Endothelial cell of umbilical vein (primary cell): ENCODE measurements at regions not wholly inside any gene's neighbourhood (a gene's known extent, or its start where the extent isn't known, plus 50 kb on each side); places are given as distances from the start of the nearest gene placed in this dataset.

Source experiments
- BruUV-seq: library from RNA; stranded (reverse); fragments of 400-500 nt; replicated peaks from 2 replicates; lab custom pipeline; 2021; lab: Mats Ljungman, UMichigan
- CTCF ChIA-PET: fragments of 300-600, 350-600 bp; sonication (Branson Sonifier 250); formaldehyde crosslinking; loops from one replicate; lab custom pipeline; 2021; ENCODE audit warnings: antibody characterized with exemption, inconsistent platforms; lab: Charles Lee
- POLR2A ChIA-PET: fragments of 300-600, 350-600 bp; sonication (Branson Sonifier 250); formaldehyde crosslinking; loops from one replicate; lab custom pipeline; 2021; ENCODE audit warnings: antibody characterized with exemption, inconsistent platforms; lab: Charles Lee
- DNase-seq: peaks from one replicate; pipeline ENCODE4 v3.0.0-alpha.2; 2011; ENCODE audit warnings: low read depth, low spot score
- FAIRE-seq: peaks from 2 replicates; lab custom pipeline; 2011; peaks lifted over from hg19 to GRCh38; lab: Jason Lieb, UNC
- H2AFZ ChIP-seq: 2 replicates; pipeline ENCODE4 v1.6.0; 2012; ENCODE audit warnings: low read depth, low read length, control low read depth, inconsistent platforms
- H3K27ac ChIP-seq: 2 replicates; pipeline ENCODE4 v1.5.1; 2011; ENCODE audit warnings: low read depth, mild to moderate bottlenecking, control low read depth, low read length, moderate library complexity; ENCODE audit not compliant: insufficient read depth
- H3K27me3 ChIP-seq, 2 experiments: 2 replicates each; pipeline versions ENCODE4 v1.6.0 to v1.6.1; 2011; ENCODE audit warnings: low read length in 2 of 2, mixed read lengths in 1 of 2; ENCODE audit not compliant: control insufficient read depth in 2 of 2, insufficient read depth in 2 of 2
- H3K36me3 ChIP-seq, 2 experiments: 2 replicates in 1 of 2; 3 replicates in 1 of 2; pipeline ENCODE4 v1.5.1; 2011; ENCODE audit warnings: low read length in 2 of 2, mild to moderate bottlenecking in 1 of 2, moderate library complexity in 1 of 2; ENCODE audit not compliant: control insufficient read depth in 2 of 2, insufficient read depth in 2 of 2; ENCODE audit errors: extremely low read depth in 1 of 2
- H3K4me1 ChIP-seq: 3 replicates; pipeline ENCODE4 v1.5.1; 2011; ENCODE audit warnings: mild to moderate bottlenecking, low read length; ENCODE audit not compliant: control insufficient read depth, insufficient read depth; ENCODE audit errors: extremely low read depth
- H3K4me2 ChIP-seq: 2 replicates; pipeline ENCODE4 v1.6.1; 2011; ENCODE audit warnings: low read length, control low read depth, mixed read lengths; ENCODE audit not compliant: insufficient read depth
- H3K4me3 ChIP-seq, 3 experiments: fragments of 200-600 bp in 1 of 3; sonication (generic), shearing (Covaris generic) in 1 of 3; replicated peaks in 1 of 3; 2 replicates each; pipeline ENCODE4 v1.5.1; 2011 to 2016; ENCODE audit warnings: control low read depth in 3 of 3, low read length in 3 of 3, mild to moderate bottlenecking in 2 of 3, inconsistent platforms in 1 of 3, low read depth in 1 of 3, moderate library complexity in 1 of 3; ENCODE audit not compliant: insufficient read depth in 1 of 3
- H3K79me2 ChIP-seq: 2 replicates; pipeline ENCODE4 v1.6.0; 2012; ENCODE audit warnings: low read length, inconsistent platforms; ENCODE audit not compliant: control insufficient read depth, insufficient read depth
- H3K9ac ChIP-seq: replicated peaks from 2 replicates; pipeline ENCODE3; 2011; ENCODE audit warnings: low read length, control low read depth; ENCODE audit not compliant: insufficient read depth; ENCODE audit errors: extremely low read depth
- H3K9me1 ChIP-seq: replicated peaks from 3 replicates; pipeline ENCODE4 v1.6.0; 2011; ENCODE audit warnings: mild to moderate bottlenecking, low read length; ENCODE audit not compliant: control insufficient read depth, insufficient read depth; ENCODE audit errors: extremely low read depth
- H3K9me3 ChIP-seq: replicated peaks from 2 replicates; pipeline ENCODE4 v1.5.1; 2012; ENCODE audit warnings: low read length, inconsistent platforms; ENCODE audit not compliant: control insufficient read depth, insufficient read depth
- H4K20me1 ChIP-seq: replicated peaks from 2 replicates; pipeline ENCODE3; 2011; ENCODE audit warnings: mild to moderate bottlenecking, low read length; ENCODE audit not compliant: control insufficient read depth, insufficient read depth; ENCODE audit errors: extremely low read depth
- CTCF ChIP-seq, 2 donors: IDR thresholded peaks; 1 replicate in 1 of 2; 2 replicates in 1 of 2; pipeline ENCODE4 v1.5.1; 2011; ENCODE audit warnings: low read length in 2 of 2, mild to moderate bottlenecking in 2 of 2, moderate library complexity in 2 of 2, control low read depth in 1 of 2, inconsistent platforms in 1 of 2, low read depth in 1 of 2; ENCODE audit not compliant: insufficient read depth in 1 of 2; ENCODE audit errors: extremely low read depth in 1 of 2
- EZH2 ChIP-seq: IDR thresholded peaks from 2 replicates; pipeline ENCODE4 v1.6.1; 2012; ENCODE audit warnings: borderline replicate concordance, low read depth, mild to moderate bottlenecking, moderate library complexity, low read length, inconsistent platforms; ENCODE audit not compliant: severe bottlenecking
- FOS ChIP-seq: IDR thresholded peaks from 2 replicates; pipeline ENCODE4 v1.6.1; 2011; ENCODE audit warnings: mild to moderate bottlenecking, low read length, moderate library complexity, borderline replicate concordance; ENCODE audit not compliant: insufficient read depth
- GATA2 ChIP-seq: IDR thresholded peaks from 2 replicates; pipeline ENCODE4 v1.7.0; 2011; ENCODE audit warnings: low read depth, mild to moderate bottlenecking, moderate library complexity, mixed read lengths, low read length; ENCODE audit not compliant: insufficient read length, insufficient read depth
- JUN ChIP-seq: IDR thresholded peaks from 2 replicates; pipeline ENCODE4 v1.6.1; 2011; ENCODE audit warnings: borderline replicate concordance, low read depth; ENCODE audit not compliant: insufficient read length, insufficient read depth
- MAX ChIP-seq: IDR thresholded peaks from 2 replicates; pipeline ENCODE4 v1.6.1; 2011; ENCODE audit not compliant: insufficient read depth, insufficient read length
- MYC ChIP-seq: IDR thresholded peaks from one replicate; pipeline ENCODE4 v1.6.1; 2011; ENCODE audit warnings: mild to moderate bottlenecking, low read depth, low read length
- POLR2A ChIP-seq: IDR thresholded peaks from 2 replicates; pipeline ENCODE4 v1.6.1; 2012; ENCODE audit warnings: low read depth, mild to moderate bottlenecking, control low read depth, low read length
- POLR2AphosphoS5 ChIP-seq: IDR thresholded peaks from 2 replicates; pipeline ENCODE4 v1.6.1; 2012; ENCODE audit warnings: low read depth, mild to moderate bottlenecking, control low read depth, low read length, moderate library complexity; ENCODE audit not compliant: insufficient read depth
- dilution Hi-C: fragments of 300-500 bp; cut with MboI; formaldehyde crosslinking; loops from one replicate; pipeline ENCODE4 v1.15.0; 2019; ENCODE audit warnings: low sequenced_read_pairs; ENCODE audit not compliant: extremely low pct_ligation_motif_present
- intact Hi-C: fragments of 100-400 bp; cut with micrococcal nuclease; formaldehyde crosslinking; loops from one replicate; pipeline ENCODE4 v1.10.0; 2022

GRCh38 chr17:68676856-68677255 lies 75.7 kb upstream of the FAM20A start:
- Histone ChIP-seq H4K20me1 (no peaks in the 10 kb centered on the region), H3K9ac (no peak overlapping the region), H3K4me2 (no peak overlapping the region), H3K4me3 (no peak overlapping the region), H3K9me1 (no peaks in the 10 kb centered on the region), H3K9me3 (no peaks in the 10 kb centered on the region), H3K27me3 (peaks cover 0 to 4% of the 10 kb centered on the region in 2 experiments), H3K27ac (no peak overlapping the region), H3K36me3 (no peaks in the 10 kb centered on the region), H3K4me1 (no peaks in the 10 kb centered on the region), H2AFZ (no peak overlapping the region), H3K79me2 (no peaks in the 10 kb centered on the region)
- ChIA-PET CTCF (no interaction called here), POLR2A (no interaction called here)
- intact Hi-C loops = no loop called here
- TF ChIP-seq FOS (no peak), POLR2A (no peak)
- DNase-seq (no peak), FAIRE-seq (no peak)
- no TSS peak for BruUV-seq
- dilution Hi-C loops = no loop called here

- Histone ChIP-seq H2AFZ (no peak overlapping the region), H3K4me3 (no peak overlapping the region), H3K9me3 (no peaks in the 10 kb centered on the region), H3K4me2 (no peak overlapping the region), H3K36me3 (no peaks in the 10 kb centered on the region), H3K27me3 (peaks cover 0 to 4% of the 10 kb centered on the region in 2 experiments), H3K27ac (no peak overlapping the region), H4K20me1 (no peaks in the 10 kb centered on the region), H3K4me1 (no peaks in the 10 kb centered on the region), H3K79me2 (no peaks in the 10 kb centered on the region), H3K9me1 (no peaks in the 10 kb centered on the region), H3K9ac (no peak overlapping the region)
- TF ChIP-seq JUN (no peak), EZH2 (no peak), CTCF (IDR thresholded peaks at IDR 0.05; ENCODE audit: extremely low read depth in 1 of 2, insufficient read depth in 1 of 2, low read depth in 1 of 2, low read length in 2 of 2) (no peak), FOS (no peak), GATA2 (no peak), MYC (no peak), MAX (no peak), POLR2A (no peak), POLR2AphosphoS5 (no peak)
- POLR2A ChIA-PET = no interaction called here
- FAIRE-seq (no peak), DNase-seq (no peak)
- intact Hi-C loops = no loop called here
- BruUV-seq = no TSS peak
- dilution Hi-C loops = no loop called here
- CTCF ChIA-PET = no interaction called here
Observed at GRCh38 chr17:68675723-68676122, 74.6 kb upstream of the FAM20A start.
